ENCODE measurements at regions not wholly inside any gene's neighbourhood (a gene's known extent, or its start where the extent isn't known, plus 50 kb on each side); places are given as distances from the start of the nearest gene placed in this dataset.

DNA sequence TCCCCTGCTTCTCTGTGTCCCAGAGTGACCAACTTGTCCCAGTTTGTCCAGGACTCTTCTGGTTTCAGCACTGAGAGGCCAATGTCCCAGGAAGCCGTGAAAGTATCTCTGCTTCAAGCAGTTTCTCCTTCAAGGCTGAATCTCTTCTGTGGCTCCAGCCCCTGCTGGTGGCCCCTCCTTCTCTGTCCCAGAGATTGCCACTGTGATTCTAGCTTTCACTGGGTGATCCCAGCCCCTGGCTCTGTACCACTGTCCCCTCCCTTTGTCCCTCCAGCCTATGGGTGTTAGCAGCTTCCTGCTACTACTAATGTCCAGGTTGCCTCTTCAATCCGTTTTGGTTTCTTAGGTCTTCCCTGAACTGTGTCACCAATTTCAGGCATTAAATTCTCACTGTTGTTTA, 70.5 kb downstream of the SOX3 start:
- FAIRE-seq, result no peak
- no peaks in the 10 kb centered on the region for H3K9me3 ChIP-seq (replicated peaks; ENCODE audit: control insufficient read depth, insufficient read depth, low read depth, low read length)
- no peak overlapping the region for H3K4me2 ChIP-seq (ENCODE audit: insufficient read depth, low read length)
- CTCF ChIA-PET (ENCODE audit: low intra/inter-chr PET ratio), result no interaction called here
- H3K9me1 ChIP-seq (ENCODE audit: control insufficient read depth, insufficient read depth, low read length), result no peaks in the 10 kb centered on the region
- H3K9ac ChIP-seq (ENCODE audit: insufficient read depth in 1 of 2, low read depth in 2 of 2, low read length in 2 of 2), result no peak overlapping the region
- H3K79me2 ChIP-seq (ENCODE audit: control insufficient read depth, insufficient read depth, low read length), result no peaks in the 10 kb centered on the region
- ATAC-seq, result no peak
- no peaks in the 10 kb centered on the region for H3K4me1 ChIP-seq (replicated peaks in 1 of 2; ENCODE audit: control insufficient read depth in 2 of 2, insufficient read depth in 2 of 2, low read length in 2 of 2)
- no peak for DNase-seq (ENCODE audit: extremely low read depth in 1 of 4, low spot score in 3 of 4)
- no peaks in the 10 kb centered on the region for H3K36me3 ChIP-seq (ENCODE audit: control insufficient read depth, insufficient read depth, low read length)
- BruUV-seq (replicated peaks), result no TSS peak
- no peaks in the 10 kb centered on the region for H3K27me3 ChIP-seq (ENCODE audit: control insufficient read depth in 2 of 2, insufficient read depth in 2 of 2, low read length in 2 of 2)
- no peaks in the 10 kb centered on the region for H4K20me1 ChIP-seq (replicated peaks; ENCODE audit: control insufficient read depth, insufficient read depth, low read length)
- POLR2A ChIA-PET, result no interaction called here
- in situ Hi-C loops (cut with MboI), result no loop called here
- no peak overlapping the region for H3K27ac ChIP-seq (ENCODE audit: extremely low read depth, low read depth, low read length)
- no peak overlapping the region for H2AFZ ChIP-seq (ENCODE audit: low read depth, low read length)
- no peak for TF ChIP-seq TAL1 (IDR thresholded peaks at IDR 0.05)
- intact Hi-C loops (cut with micrococcal nuclease), result no loop called here
- H3K4me3 ChIP-seq, result no peak overlapping the region
- WGBS (ENCODE audit: insufficient coverage, low coverage, missing lambda C conversion rate), result 0% methylated on average over 2 of the region's 2 CpGs

DNA sequence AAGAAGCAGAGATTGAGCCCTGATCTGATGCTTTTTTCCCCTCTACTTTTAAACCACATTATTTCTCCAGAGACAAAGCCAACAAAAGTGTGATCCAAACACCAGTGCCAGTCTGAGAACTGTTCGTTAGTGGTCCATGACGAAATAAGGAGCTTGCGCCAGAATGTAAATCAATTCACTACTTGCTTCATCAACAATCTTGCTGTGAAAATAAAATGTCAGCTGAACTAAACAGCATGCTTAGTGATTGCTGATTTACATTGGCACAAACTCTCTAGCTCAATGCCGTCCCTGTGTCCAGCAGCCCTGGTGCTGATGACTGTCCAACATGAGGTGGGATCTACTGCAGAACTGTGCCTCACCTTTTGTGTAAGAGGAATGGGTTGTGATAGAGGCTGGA, 71.3 kb downstream of the SOX3 start:
- Histone ChIP-seq H3K4me1 (replicated peaks in 1 of 2; ENCODE audit: control insufficient read depth in 2 of 2, insufficient read depth in 2 of 2, low read length in 2 of 2) (no peaks in the 10 kb centered on the region), H3K27ac (ENCODE audit: extremely low read depth, low read depth, low read length) (no peak overlapping the region), H3K4me2 (ENCODE audit: insufficient read depth, low read length) (no peak overlapping the region), H4K20me1 (replicated peaks; ENCODE audit: control insufficient read depth, insufficient read depth, low read length) (no peaks in the 10 kb centered on the region), H3K36me3 (ENCODE audit: control insufficient read depth, insufficient read depth, low read length) (no peaks in the 10 kb centered on the region), H3K4me3 (no peak overlapping the region), H3K27me3 (ENCODE audit: control insufficient read depth in 2 of 2, insufficient read depth in 2 of 2, low read length in 2 of 2) (no peaks in the 10 kb centered on the region), H3K79me2 (ENCODE audit: control insufficient read depth, insufficient read depth, low read length) (no peaks in the 10 kb centered on the region), H3K9ac (ENCODE audit: insufficient read depth in 1 of 2, low read depth in 2 of 2, low read length in 2 of 2) (no peak overlapping the region), H2AFZ (ENCODE audit: low read depth, low read length) (no peak overlapping the region), H3K9me3 (replicated peaks; ENCODE audit: control insufficient read depth, insufficient read depth, low read depth, low read length) (no peaks in the 10 kb centered on the region), H3K9me1 (ENCODE audit: control insufficient read depth, insufficient read depth, low read length) (no peaks in the 10 kb centered on the region)
- no peak for TF ChIP-seq RBM17 (IDR thresholded peaks at IDR 0.05; ENCODE audit: borderline replicate concordance, low read depth, low read length)
- no peak for TF ChIP-seq GATAD2A (IDR thresholded peaks at IDR 0.05)
- TF ChIP-seq ZNF12 (CRISPR knock-in tag; IDR thresholded peaks at IDR 0.05), result no peak
- no peak for TF ChIP-seq MNT (conservative IDR thresholded peaks at IDR 0.05)
- no peak for TF ChIP-seq TSHZ1 (CRISPR knock-in tag; IDR thresholded peaks at IDR 0.05)
- no peak for TF ChIP-seq ZFP1 (CRISPR knock-in tag; IDR thresholded peaks at IDR 0.05)
- TF ChIP-seq, protein P1, sequence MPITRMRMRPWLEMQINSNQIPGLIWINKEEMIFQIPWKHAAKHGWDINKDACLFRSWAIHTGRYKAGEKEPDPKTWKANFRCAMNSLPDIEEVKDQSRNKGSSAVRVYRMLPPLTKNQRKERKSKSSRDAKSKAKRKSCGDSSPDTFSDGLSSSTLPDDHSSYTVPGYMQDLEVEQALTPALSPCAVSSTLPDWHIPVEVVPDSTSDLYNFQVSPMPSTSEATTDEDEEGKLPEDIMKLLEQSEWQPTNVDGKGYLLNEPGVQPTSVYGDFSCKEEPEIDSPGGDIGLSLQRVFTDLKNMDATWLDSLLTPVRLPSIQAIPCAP (CRISPR knock-in tag; IDR thresholded peaks at IDR 0.05; ENCODE audit: borderline replicate concordance), result no peak
- TF ChIP-seq CC2D1A (IDR thresholded peaks at IDR 0.05), result no peak
- TF ChIP-seq SMARCA5 (IDR thresholded peaks at IDR 0.05), result no peak
- no peak for TF ChIP-seq EWSR1 (IDR thresholded peaks at IDR 0.05; ENCODE audit: borderline replicate concordance, low read depth, partially characterized antibody)
- in situ Hi-C loops (cut with MboI), result no loop called here
- WGBS (ENCODE audit: insufficient coverage, low coverage, missing lambda C conversion rate), result 0% methylated on average over 4 of the region's 4 CpGs
- intact Hi-C loops (cut with micrococcal nuclease), result no loop called here
- CTCF ChIA-PET (ENCODE audit: low intra/inter-chr PET ratio), result no interaction called here
- POLR2A ChIA-PET, result no interaction called here
- no peak for DNase-seq (ENCODE audit: extremely low read depth in 1 of 4, low spot score in 3 of 4)
- no peak for FAIRE-seq
- ATAC-seq, result no peak
- BruUV-seq (replicated peaks), result no TSS peak
